ENCODE measurements at regions not wholly inside any gene's neighbourhood (a gene's known extent, or its start where the extent isn't known, plus 50 kb on each side); places are given as distances from the start of the nearest gene placed in this dataset.

DNA sequence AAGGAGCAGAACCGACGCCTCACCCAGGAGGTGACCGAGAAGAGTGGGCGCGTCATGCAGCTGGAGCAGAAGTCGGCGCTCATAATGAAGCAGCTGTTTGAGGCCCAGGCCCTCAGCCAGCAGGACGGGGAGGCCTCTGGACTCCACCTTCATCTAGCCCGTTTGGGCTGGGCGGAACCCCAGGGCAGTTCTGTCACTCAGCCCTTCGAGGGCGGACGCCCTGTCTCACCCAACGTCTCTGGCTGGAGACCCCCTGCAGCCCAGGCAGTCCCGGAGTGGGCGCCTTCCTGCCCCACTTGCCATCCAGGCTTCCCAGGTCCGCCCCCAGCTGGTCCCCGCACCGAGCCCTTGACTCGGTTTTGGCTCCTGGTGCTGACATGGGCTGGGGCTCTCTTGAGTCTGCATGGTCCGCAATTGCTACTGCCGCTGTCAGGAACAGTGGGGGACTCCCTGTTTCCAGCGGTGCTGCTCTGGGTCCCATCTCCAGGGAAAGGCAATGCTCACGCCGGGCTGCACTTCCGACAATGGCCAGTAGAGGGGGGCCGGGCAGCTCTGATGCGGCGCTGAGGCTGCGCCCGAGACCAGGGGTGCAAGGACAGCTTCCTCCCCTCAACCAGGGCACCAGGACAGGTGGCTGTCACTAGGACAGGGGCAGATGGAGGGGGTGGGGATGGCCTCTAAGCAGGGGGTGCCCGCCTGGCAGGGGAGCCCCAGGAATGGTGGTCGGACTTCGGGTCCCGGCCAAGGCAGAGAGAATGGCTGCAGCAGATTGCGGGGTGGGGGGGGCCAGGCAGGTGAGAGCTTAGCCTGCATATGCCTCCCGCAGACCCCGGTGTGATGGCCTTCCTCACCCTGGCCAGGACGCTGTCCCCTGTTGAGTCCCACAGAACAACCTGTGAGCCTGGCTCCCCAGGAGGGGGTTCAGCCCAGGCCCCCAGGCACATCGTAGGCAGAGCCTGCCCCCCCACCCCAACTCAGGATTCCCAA is 71.2 kb upstream of the KCTD7 start:
- no peak for TF ChIP-seq POLR2A (IDR thresholded peaks at IDR 0.05; ENCODE audit: extremely low read depth, insufficient read length)
- TF ChIP-seq, protein P1, sequence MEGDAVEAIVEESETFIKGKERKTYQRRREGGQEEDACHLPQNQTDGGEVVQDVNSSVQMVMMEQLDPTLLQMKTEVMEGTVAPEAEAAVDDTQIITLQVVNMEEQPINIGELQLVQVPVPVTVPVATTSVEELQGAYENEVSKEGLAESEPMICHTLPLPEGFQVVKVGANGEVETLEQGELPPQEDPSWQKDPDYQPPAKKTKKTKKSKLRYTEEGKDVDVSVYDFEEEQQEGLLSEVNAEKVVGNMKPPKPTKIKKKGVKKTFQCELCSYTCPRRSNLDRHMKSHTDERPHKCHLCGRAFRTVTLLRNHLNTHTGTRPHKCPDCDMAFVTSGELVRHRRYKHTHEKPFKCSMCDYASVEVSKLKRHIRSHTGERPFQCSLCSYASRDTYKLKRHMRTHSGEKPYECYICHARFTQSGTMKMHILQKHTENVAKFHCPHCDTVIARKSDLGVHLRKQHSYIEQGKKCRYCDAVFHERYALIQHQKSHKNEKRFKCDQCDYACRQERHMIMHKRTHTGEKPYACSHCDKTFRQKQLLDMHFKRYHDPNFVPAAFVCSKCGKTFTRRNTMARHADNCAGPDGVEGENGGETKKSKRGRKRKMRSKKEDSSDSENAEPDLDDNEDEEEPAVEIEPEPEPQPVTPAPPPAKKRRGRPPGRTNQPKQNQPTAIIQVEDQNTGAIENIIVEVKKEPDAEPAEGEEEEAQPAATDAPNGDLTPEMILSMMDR (IDR thresholded peaks at IDR 0.05; ENCODE audit: low read depth, low read length) = peak; percentile 97
- TF ChIP-seq, protein P2, sequence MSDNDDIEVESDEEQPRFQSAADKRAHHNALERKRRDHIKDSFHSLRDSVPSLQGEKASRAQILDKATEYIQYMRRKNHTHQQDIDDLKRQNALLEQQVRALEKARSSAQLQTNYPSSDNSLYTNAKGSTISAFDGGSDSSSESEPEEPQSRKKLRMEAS (IDR thresholded peaks at IDR 0.05; ENCODE audit: low read depth, low read length) = no peak
